Loucy (cell line): ENCODE measurements at regions not wholly inside any gene's neighbourhood (a gene's known extent, or its start where the extent isn't known, plus 50 kb on each side); places are given as distances from the start of the nearest gene placed in this dataset.

Experiments
- H2AFZ ChIP-seq: fragments of 200-600 bp; sonication (generic); 2 replicates; pipeline ENCODE4 v1.6.0; 2016; ENCODE audit warnings: antibody characterized with exemption, mild to moderate bottlenecking, low read length, moderate library complexity
- H3F3A ChIP-seq: fragments of 200-600 bp; 2 replicates; pipeline ENCODE4 v1.6.0; 2016; ENCODE audit warnings: antibody characterized with exemption, low read depth, mild to moderate bottlenecking
- H3K27me3 ChIP-seq: fragments of 200-600 bp; sonication (generic); 2 replicates; pipeline ENCODE4 v1.6.1; 2014; ENCODE audit warnings: low read length, mild to moderate bottlenecking; ENCODE audit not compliant: insufficient read depth, poor library complexity, severe bottlenecking
- H3K36me3 ChIP-seq: fragments of 200-600 bp; sonication (generic); 2 replicates; pipeline ENCODE4 v1.6.1; 2016; ENCODE audit warnings: low read length; ENCODE audit not compliant: insufficient read depth
- H3K4me1 ChIP-seq: fragments of 200-600 bp; sonication (generic); 2 replicates; pipeline ENCODE4 v1.5.1; 2014; ENCODE audit warnings: low read length, mild to moderate bottlenecking; ENCODE audit not compliant: insufficient read depth, poor library complexity, severe bottlenecking
- H3K4me2 ChIP-seq: fragments of 200-600 bp; sonication (generic); 2 replicates; pipeline ENCODE4 v1.6.0; 2014; ENCODE audit warnings: antibody characterized with exemption, low read length, low read depth, mild to moderate bottlenecking; ENCODE audit not compliant: poor library complexity, severe bottlenecking
- H3K4me3 ChIP-seq: fragments of 200-600 bp; sonication (generic); 2 replicates; pipeline ENCODE4 v1.5.1; 2014; ENCODE audit warnings: low read length, mild to moderate bottlenecking, mixed read lengths; ENCODE audit not compliant: poor library complexity, severe bottlenecking
- H3K79me2 ChIP-seq: fragments of 200-600 bp; sonication (generic); 2 replicates; pipeline ENCODE4 v1.6.1; 2014; ENCODE audit warnings: low read length; ENCODE audit not compliant: insufficient read depth
- H3K9ac ChIP-seq: fragments of 200-600 bp; sonication (generic); 2 replicates; pipeline ENCODE4 v1.6.0; 2014; ENCODE audit warnings: mild to moderate bottlenecking, low read depth, low read length, moderate library complexity; ENCODE audit not compliant: poor library complexity, severe bottlenecking
- H3K9me2 ChIP-seq: fragments of 200-600 bp; sonication (generic); replicated peaks from 2 replicates; pipeline ENCODE4 v1.6.1; 2016; ENCODE audit warnings: low read depth, low read length, mixed read lengths
- H3K9me3 ChIP-seq: fragments of 200-600 bp; sonication (generic); 2 replicates; pipeline ENCODE4 v1.6.1; 2014; ENCODE audit warnings: mild to moderate bottlenecking, antibody characterized with exemption, low read length, low read depth; ENCODE audit not compliant: insufficient read depth
- H4K20me1 ChIP-seq: fragments of 200-600 bp; sonication (generic); 2 replicates; pipeline ENCODE4 v1.6.0; 2014; ENCODE audit warnings: antibody characterized with exemption, low read length, mild to moderate bottlenecking; ENCODE audit not compliant: insufficient read depth, poor library complexity, severe bottlenecking
- EZH2phosphoT487 ChIP-seq: fragments of 200-600 bp; IDR thresholded peaks from 2 replicates; pipeline ENCODE4 v1.6.1; 2018; ENCODE audit warnings: antibody characterized with exemption, mild to moderate bottlenecking, moderate library complexity, borderline replicate concordance
- TF ChIP-seq, protein P1 (sequence below): fragments of 200-600 bp; sonication (generic); conservative IDR thresholded peaks from 2 replicates; pipeline ENCODE4 v1.5.1; 2014; ENCODE audit warnings: mild to moderate bottlenecking, antibody characterized with exemption, low read length

DNA sequence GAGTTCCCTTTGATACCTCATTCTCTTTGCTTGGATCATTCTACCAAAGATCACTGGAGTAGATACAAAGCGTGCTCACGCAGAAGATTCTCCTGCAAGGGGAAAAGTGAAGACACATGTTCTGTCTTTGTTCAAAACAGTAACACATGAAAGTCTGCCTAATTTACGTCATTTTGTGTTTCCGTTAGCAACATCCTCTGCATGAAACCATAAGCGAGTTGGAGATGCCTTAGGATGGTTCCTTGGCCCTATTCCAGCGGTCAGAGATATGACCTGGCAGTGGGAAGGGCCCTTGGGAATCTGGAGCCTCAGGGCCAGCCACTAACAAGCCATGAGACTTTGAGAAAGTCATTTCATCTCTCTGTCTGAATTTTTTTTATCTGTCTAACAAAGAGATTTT, 180.9 kb upstream of the TWIST2 start:
- no peaks in the 10 kb centered on the region for H3K4me1 ChIP-seq
- no peaks in the 10 kb centered on the region for H3K79me2 ChIP-seq
- H4K20me1 ChIP-seq: no peaks in the 10 kb centered on the region
- no peak overlapping the region for H3K4me2 ChIP-seq
- H3K27me3 ChIP-seq: no peaks in the 10 kb centered on the region
- no peaks in the 10 kb centered on the region for H3K9me2 ChIP-seq
- no peaks in the 10 kb centered on the region for H3K9me3 ChIP-seq
- H2AFZ ChIP-seq: no peak overlapping the region
- H3K9ac ChIP-seq: no peak overlapping the region
- TF ChIP-seq EZH2phosphoT487: no peak
- TF ChIP-seq, protein P1, sequence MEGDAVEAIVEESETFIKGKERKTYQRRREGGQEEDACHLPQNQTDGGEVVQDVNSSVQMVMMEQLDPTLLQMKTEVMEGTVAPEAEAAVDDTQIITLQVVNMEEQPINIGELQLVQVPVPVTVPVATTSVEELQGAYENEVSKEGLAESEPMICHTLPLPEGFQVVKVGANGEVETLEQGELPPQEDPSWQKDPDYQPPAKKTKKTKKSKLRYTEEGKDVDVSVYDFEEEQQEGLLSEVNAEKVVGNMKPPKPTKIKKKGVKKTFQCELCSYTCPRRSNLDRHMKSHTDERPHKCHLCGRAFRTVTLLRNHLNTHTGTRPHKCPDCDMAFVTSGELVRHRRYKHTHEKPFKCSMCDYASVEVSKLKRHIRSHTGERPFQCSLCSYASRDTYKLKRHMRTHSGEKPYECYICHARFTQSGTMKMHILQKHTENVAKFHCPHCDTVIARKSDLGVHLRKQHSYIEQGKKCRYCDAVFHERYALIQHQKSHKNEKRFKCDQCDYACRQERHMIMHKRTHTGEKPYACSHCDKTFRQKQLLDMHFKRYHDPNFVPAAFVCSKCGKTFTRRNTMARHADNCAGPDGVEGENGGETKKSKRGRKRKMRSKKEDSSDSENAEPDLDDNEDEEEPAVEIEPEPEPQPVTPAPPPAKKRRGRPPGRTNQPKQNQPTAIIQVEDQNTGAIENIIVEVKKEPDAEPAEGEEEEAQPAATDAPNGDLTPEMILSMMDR: no peak
- H3K4me3 ChIP-seq: no peak overlapping the region
- H3K36me3 ChIP-seq: no peaks in the 10 kb centered on the region
- H3F3A ChIP-seq: no peaks in the 10 kb centered on the region

DNA sequence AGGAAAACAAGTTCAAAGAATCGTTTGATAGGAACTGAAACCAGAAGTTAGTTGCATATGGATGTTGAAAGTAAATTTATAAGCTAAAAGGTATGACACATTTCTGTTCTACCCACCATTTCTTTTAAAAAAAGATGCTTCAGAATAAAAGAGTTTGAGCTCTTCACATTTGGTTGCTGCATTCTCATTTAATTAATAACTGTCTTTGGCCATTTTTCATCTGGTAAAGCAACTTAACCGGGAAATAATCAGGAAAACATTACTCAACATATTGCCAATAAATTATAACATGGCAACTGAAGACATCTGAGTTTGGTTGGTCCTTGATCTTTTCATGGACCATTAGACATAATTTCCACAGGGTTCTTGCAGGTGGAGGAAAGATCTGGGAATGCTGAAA, 180.2 kb upstream of the TWIST2 start:
- Histone ChIP-seq H3K9ac (no peak overlapping the region), H3K4me1 (no peaks in the 10 kb centered on the region), H4K20me1 (no peaks in the 10 kb centered on the region), H3K36me3 (no peaks in the 10 kb centered on the region), H3F3A (no peaks in the 10 kb centered on the region), H3K4me3 (no peak overlapping the region), H3K27me3 (no peaks in the 10 kb centered on the region), H3K79me2 (no peaks in the 10 kb centered on the region), H2AFZ (no peak overlapping the region), H3K4me2 (no peak overlapping the region), H3K9me2 (no peaks in the 10 kb centered on the region), H3K9me3 (no peaks in the 10 kb centered on the region)
- TF ChIP-seq, protein P1: no peak
- TF ChIP-seq EZH2phosphoT487: no peak

DNA sequence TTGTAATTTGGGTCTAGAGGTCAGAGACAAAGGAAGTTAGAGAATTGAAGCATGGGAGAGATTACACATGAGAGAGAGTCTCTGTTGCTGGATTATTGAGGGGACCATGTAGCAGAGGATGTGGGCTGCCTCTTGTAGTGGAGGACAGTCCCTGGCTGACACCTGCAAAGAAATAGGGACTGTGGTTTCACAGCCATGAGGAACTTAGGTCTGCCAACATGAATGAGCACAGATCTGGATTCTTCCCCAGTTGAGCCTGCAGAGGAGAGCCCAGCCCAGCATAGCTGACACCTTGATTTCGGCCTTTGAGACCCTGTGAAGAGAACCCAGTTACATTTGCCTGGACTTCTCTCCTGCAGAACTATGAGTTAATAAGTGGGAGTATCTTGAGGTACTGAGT, 179.5 kb upstream of the TWIST2 start:
- no peaks in the 10 kb centered on the region for H3K9me3 ChIP-seq
- no peak for TF ChIP-seq EZH2phosphoT487
- TF ChIP-seq, protein P1: no peak
- no peaks in the 10 kb centered on the region for H3K9me2 ChIP-seq
- H3K9ac ChIP-seq: no peak overlapping the region
- no peak overlapping the region for H2AFZ ChIP-seq
- H3K4me1 ChIP-seq: no peaks in the 10 kb centered on the region
- H3F3A ChIP-seq: no peaks in the 10 kb centered on the region
- H3K79me2 ChIP-seq: no peaks in the 10 kb centered on the region
- no peaks in the 10 kb centered on the region for H3K27me3 ChIP-seq
- no peaks in the 10 kb centered on the region for H4K20me1 ChIP-seq
- no peak overlapping the region for H3K4me2 ChIP-seq
- H3K36me3 ChIP-seq: no peaks in the 10 kb centered on the region
- no peak overlapping the region for H3K4me3 ChIP-seq
